NCI-H748 (cell line): ENCODE measurements at regions not wholly inside any gene's neighbourhood (a gene's known extent, or its start where the extent isn't known, plus 50 kb on each side); places are given as distances from the start of the nearest gene placed in this dataset.

Experiments
- DNase-seq: peaks from one replicate; lab custom pipeline; 2025; ENCODE audit not compliant: unreplicated experiment; lab: John Stamatoyannopoulos, UW

DNA sequence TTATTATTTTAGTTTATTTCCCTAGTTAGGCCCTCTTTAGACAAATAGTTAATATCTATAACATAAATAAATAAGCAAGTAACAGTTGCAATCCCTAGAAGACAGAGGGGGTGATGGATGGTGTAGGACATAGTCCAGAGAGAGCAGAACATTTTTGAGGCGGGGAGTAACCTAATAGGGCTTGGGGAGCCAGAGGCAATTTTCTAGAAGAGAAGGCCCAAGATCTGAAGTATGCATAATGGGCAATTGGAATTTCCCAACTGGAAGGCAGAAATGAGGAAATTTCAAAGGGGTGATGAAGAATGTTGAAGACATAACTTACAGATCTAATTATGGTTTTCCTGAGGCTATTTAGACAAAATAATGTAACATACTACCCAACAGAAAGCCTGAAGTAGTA lies 525.7 kb downstream of the TUSC7 start:
- no peak for DNase-seq

DNA sequence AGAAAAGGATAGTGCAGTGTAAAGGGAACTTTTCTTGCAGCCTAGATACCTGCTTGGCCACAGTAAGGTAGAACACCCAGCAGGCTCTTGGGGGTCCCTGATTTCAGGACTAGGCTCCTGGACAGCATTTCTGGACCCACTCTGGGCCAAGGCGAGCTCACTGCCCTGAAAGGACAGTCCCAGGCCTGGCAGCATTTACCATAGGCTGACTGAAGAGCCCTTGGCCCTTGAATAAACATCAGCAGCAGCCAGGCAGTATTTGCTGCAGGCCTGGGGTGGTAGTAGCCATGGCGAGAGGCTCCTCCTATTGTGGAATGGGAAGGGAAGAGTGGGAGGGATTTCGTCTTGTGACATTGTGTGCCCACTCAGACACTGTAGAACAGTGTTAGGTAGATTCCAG lies 529.2 kb downstream of the TUSC7 start:
- peak; percentile 27 for DNase-seq

DNA sequence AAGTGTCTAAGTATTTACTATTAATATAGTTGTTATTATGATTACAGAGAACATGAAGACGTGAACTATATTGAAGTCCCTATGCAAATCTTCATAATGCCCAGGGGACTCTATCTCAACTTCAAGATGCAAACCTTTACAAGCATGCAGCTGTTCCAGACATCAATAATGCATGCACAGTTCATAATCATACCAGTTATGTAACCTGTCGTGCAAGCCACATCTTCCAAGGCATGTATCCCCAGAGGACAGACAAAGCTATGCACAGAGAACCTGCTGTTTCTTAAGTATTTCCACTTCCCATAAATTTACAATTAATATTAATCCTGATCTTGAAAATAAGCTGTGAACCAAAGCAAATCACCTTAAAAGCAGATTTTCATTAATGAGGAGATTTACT lies 534.1 kb downstream of the TUSC7 start:
- no peak for DNase-seq

DNA sequence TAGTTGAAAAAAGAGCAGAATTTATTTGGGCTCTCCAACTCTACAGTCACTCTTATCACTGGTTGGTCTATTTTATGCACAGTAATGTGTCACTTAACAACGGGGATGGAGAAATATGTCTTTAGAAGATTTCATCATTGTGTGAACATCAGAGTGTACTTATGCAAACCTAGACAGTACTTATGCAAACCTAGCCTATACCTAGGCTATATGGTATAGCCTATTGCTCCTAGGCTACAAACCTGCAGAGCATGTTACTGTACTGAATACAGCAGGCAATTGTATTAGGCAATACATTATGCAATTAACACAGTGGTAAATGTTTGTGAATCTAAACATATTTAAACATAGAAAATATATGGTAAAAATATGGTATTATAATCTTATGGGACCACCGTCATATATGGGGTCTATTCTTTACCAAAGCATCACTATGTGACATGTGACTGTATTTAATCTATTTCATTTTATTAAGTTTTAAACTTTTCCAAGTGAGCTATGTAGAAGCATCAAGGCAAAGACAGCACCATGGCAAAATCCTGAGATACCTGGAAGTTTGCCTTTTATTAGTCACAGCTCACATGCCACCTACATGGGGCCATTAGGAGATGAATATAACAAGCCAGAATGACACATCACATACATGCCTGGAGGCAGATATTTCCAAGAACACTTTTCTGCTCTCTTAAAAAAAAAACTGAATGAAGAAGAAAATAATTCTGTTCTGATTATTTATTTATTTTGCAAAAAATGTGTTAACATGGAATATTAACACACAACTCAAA lies 537.4 kb downstream of the TUSC7 start:
- no peak for DNase-seq

GRCh38 chr3:117248153-117248552 lies 538.6 kb downstream of the TUSC7 start:
- DNase-seq, result no peak

- DNase-seq, result no peak
Measured at GRCh38 chr3:117252208-117252607, 542.6 kb downstream of the TUSC7 start.

GRCh38 chr3:117252651-117253050 lies 543.1 kb downstream of the TUSC7 start:
- no peak for DNase-seq

GRCh38 chr3:117253636-117254035 lies 544.1 kb downstream of the TUSC7 start:
- DNase-seq, result no peak

DNA sequence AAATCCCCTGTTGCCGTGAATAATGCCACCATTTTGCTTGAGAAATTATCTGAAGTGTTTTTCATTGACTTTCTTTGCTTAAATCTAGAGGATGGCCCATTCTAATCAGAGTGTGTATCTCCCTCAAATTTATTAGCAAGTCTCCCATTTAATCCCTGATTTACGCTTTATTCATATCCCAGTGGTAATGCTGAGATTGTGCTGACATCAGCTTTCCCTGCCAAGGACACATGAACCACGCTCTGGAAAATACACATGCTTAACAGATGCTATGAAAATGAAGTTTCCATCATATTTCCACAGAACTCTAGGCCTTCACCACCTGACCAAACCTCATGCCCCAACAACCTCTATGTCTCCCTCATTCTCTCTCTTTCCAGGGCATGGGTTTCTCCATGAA lies 545.4 kb downstream of the TUSC7 start:
- no peak for DNase-seq

DNA sequence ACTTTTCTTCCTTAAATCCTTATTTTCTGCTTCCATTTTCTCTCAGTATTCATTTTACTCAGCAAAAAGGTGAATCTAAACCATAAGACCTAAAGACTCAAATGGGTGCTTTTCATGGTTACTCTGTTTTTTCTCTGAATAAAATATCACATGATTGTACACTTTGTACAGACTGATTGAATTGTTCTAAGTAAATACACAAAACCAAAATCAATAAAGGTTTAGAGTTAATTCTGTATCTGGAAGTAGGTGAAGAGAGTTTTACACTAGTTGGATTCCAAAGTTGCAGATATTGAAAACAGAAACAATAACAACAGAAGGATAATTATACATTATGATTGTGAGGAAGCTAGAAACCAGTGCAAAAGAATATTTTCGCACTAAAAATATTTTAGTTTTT lies 546.2 kb downstream of the TUSC7 start:
- no peak for DNase-seq

GRCh38 chr3:117261983-117262421 lies 552.4 kb downstream of the TUSC7 start:
- no peak for DNase-seq

DNA sequence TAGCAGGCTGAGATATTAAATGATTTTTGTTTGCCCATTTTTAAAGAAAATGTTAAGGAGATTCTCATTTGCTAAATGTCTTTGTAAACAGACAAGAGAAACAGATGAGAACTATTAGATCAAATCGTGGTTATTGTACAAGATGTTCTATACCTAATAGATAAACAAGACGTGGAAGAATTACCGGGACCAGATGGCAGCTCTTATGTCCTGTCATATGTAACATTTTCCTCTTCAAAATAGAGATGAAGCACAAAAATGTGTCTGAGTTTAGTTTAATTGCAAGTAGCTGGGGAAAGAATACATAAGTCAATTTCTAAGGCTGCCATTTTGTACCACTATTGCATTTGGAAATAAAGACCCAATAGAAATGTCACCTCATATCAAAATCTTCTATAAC lies 553.7 kb downstream of the TUSC7 start:
- DNase-seq, result no peak

DNA sequence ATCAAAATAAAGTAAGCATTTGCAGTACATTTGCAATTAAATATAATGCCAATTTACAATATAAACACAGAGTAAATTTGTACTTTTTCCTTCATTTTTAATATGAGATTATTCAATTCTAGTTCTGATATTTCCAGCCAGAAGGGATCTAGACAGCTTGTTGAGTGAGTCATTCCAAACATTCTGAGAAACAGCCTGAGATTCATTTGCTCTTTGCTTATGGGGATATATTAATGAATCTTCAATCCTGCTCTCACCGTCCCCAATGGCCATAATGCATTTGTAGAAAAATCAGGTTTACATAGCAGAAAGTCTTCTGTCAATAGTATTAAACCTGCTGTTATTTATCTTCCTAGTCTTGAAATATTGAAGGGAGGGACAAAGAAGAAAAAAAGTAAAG lies 554.2 kb downstream of the TUSC7 start:
- DNase-seq, result no peak

GRCh38 chr3:117264204-117264994 lies 554.8 kb downstream of the TUSC7 start:
- DNase-seq, result no peak

DNA sequence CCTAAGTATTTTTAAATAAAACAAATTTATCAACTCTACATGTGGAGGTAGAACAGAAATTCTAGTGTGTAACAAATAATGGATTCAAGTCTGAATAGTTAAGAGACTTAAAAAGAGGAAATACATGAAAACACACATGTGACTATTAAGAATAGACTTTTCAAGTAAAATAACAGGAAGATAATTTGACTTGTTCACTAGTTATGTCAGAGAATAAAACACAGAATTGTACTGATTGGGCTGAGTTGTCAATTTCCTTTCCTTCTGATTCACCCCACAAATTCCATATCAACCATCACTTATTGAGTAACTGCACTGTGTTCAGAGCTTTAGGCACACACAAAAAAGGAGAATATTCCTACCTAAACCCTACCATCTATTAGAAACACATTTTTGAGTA lies 557.2 kb downstream of the TUSC7 start:
- DNase-seq, result no peak

DNA sequence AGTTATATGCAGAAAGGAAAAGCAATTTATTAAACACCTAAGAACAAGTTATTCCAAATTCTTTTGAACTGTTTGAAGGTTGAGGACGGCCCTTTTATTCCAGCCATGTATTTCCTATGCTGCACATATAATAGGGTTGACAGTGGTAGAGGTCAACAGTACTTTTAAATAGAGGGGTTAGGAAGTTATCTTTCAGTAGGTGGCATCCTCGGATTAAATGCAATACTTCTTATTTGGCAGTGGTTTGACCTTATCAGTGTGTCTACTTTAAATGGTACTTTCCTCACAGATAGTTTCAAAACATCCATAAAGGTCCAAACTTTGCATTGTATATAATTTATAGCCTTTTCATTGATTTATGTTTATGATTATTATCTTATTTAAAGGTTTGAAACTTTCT lies 558.7 kb downstream of the TUSC7 start:
- no peak for DNase-seq

- DNase-seq, result no peak
Measured at GRCh38 chr3:117272274-117272673, 562.7 kb downstream of the TUSC7 start.

DNA sequence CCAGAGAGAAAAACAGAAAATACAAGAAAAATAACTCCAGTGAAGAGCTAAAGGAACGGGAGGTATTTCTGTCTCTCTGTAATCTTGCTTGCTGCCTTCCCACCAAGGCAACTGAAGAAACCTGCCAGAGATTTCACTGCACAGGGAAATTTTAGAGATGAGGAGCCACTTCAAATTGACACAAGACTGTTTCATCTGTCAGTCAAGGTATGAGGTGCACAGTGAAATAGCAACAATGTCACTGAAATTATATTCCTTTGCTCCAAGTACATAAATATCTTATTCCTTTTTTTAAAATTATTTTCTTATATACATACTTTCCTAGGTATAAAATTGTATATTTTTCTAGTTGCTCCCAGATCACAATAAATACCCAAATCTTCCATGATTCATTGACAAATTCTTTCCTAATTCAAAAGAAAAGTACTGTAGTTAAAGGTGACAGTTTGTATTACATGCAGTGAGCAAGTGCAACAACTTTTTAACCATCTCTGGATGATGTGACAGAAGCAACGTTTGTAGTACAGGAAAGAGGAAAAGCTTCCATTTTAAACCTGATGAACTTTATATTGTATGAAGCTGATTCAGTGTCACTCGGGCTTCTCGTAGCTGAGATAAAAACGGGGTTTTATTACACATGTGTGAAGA lies 563.4 kb downstream of the TUSC7 start:
- no peak for DNase-seq

DNA sequence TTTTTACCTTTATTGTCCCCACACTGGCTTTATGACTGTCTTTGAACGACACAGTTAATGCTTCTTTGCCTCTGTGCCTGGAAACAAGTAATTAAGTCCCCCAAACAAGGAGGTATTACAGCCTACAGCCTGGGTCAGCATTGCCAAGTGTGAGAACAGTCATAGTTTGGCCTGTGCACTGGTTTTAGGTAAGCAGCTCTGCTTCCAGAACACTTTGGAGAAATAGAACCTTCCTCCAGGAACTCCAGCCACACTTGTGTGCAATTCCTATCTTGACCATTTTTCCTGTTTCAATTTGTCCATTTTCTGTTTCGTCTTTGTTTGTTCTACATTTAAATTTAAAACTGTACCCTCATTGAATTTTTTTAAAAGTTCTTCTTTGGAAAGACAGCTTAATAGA lies 568.2 kb downstream of the TUSC7 start:
- no peak for DNase-seq

DNA sequence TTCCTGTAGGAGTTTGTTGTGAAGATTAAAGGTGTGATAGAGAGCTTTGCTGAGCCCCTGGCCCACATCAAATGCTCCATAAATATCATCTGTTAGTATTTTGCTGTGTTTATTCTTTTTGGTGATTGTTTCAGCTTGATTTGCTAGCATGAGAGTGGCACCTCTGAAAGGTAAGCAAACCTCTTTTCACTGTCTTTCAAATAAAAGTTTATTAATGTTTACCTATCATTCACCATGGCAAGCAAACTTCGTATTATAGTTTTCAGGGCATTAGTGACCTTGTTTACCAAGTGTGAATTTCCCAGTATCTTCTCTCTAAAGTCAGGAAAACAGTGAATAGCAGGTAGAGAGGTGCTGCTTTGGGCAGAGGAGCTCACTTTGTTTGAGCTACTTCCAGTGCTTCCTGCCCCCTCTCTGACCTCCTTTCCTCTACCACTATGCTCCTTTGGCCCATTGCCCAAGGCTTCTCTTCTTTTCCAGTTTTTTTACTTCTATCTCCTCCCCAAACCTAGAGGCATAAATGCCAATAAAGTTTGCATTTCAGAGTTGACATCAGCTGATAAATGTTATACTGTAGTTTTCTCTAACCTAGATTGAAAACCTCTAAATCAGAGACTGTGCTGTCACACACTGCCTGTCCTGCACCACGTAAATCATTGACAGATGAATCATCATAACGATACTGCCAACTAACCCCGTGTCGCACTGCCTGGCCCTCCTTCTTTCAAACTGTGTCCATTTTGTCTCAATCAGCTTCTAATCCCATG lies 569.0 kb downstream of the TUSC7 start:
- DNase-seq, result peak; percentile 39

DNA sequence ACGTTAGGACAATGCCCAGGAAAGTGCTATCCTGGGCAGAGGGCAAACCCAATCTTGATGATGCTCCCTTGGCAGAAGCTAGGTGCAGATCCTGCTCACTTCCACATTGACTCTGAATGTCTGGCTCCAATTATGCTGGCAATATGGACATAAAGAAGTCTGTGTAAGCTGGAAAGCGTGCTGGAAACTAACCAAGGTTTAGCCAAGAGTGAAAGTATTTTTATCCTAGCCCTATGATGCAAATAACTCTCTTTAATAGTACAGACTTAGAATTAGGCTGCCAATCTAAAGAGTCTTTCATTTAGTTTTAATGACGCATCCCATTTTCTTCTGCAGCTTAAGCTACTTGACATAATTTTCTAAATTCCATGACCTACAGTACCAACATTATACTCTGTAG lies 571.8 kb downstream of the TUSC7 start:
- DNase-seq, result no peak
